ENCODE measurements at regions not wholly inside any gene's neighbourhood (a gene's known extent, or its start where the extent isn't known, plus 50 kb on each side); places are given as distances from the start of the nearest gene placed in this dataset.
A peak's percentile ranks its signal among the peaks of the same experiment; 100 is the strongest.
"Not testable (repeated sequence)": the region's sequence is repeated elsewhere in the genome, so short reads cannot be mapped to it uniquely, and the experiment has no call there.

DNA sequence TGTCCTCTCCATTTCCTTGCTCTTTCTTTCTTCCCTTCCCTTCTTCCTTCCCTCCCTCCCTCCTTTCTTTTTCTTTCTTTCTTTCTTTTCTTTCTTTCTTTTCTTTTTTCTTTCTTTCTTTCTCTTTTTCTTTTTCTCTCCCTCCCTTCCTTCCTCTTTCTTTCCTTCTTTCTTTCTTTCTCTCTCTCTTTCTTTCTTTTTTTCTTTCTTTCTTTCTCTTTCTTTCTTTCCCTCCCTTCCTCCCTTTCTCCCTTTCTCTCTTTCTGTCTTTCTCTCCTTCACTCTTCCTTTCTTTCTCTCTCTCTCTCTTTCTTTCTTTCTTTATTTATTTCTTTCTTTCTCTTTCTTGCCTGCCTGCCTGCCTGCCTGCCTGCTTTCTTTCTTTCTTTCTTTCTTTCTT lies 326.8 kb upstream of the ONECUT1 start:
- not testable (repeated sequence) for DNase-seq

DNA sequence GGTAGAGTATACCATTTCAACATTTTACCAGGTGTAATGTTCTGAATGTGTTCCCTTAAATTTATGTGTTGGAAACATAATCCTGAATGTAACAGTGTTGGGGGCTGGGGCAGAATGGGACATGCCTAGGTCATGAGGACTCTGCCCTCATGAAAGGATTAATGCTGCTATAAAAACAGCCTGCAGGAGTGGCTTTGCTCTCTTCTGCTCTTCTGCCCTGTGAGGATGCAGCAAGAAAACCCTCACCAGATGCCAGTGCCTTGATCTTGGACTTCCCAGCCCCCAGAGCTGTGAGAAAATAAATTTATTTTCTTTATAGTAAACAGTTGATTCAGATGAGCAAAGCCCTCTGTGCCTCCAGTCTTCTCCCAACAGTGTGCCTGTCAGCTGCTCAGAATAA lies 326.0 kb upstream of the ONECUT1 start:
- DNase-seq: no peak

DNA sequence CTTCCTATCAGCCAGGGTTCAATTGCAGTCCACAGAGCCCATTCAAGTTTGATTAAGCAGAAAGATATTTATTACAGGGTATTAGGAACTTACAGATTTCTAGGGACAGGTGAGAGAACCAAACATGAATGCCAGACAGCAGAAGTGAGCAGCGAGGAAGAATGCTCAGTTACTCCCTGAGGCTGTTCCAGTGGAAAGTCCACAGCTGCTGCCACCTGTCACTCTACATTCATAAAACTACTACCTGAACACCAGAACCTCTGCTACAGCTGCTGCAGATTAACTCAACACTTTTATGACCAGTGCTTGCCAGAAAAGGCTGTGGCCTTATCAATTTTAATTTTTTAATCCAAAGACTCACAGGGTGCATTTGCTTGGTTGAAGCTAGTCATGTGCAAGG lies 325.4 kb upstream of the ONECUT1 start:
- DNase-seq: no peak

GRCh38 chr15:53114960-53115359 lies 324.8 kb upstream of the ONECUT1 start:
- DNase-seq: no peak

DNA sequence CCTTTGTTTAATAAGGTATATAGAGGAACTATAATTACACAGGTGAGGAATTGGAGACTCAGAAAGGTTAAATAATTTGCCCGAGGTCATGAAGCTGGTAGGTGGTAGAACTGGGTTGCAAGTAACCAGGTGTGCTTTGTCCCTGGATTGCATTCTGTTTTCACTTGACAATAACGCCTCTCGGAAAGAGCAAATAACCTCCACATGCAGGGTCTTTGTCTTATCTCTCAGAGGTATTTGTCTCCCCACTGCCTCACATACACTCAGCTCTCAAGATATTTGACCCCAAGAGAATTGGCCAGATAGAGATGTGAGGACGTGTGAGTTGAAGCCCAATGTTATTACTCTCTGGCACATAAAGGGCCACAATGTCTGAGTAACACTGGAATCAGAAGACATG lies 320.9 kb upstream of the ONECUT1 start:
- no peak for DNase-seq

GRCh38 chr15:53108319-53108718 lies 318.2 kb upstream of the ONECUT1 start:
- no peak for DNase-seq

- DNase-seq: no peak
Observed at GRCh38 chr15:53107855-53108254, 317.7 kb upstream of the ONECUT1 start.

DNA sequence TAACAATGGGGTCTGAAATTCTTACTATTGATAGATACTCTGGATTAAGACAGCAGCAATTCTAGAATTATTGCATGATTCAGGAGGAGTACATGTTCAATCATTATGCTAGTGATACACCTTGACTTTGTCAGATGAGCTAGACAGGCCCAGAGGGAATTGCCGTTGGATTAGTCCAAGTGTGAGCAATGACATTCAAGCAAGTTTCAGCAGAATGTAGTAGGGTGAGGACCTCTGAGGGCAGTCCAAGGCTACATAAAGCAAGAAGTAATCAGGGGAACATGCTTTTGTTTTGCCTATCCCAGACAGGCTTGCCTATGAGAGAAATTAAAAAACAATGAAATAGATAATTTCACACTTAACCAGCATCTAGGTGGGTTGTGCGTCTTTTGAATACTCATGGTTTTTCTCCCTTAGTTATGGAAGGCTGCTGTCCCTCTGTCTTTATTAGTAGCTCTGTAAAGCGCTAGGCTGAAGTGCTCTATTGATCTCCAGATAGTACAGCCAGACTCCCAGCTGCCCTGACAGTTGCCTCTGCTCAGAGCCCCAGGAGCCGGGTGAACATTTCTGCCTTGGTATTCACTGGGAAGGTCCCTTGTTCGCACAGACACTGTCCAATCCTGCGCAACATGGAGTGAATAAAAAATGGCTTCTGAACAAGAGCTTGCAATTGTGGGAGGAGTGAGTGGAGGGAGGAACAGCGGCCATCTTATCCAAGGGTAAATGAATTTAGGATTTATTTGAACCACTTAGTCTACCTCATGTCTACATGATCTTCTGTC lies 316.6 kb upstream of the ONECUT1 start:
- no peak for DNase-seq

DNA sequence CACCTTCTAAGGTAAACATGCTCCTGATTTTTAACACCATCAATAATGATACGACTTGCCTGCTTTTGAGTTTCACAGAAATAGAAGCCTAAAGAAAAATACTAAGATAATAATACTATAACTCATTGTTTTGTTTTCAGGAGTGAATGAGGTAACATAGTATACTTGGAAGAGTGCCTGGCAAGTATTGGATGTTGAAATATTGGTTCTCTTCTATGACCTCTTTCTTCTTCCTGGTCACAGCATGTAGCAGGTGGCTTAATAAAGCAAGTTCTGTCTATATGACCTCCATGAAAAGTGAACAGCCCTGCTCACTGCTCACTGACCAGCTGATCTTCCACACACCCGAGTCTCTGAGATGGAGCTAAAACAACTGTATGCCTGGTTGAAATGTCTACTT lies 312.3 kb upstream of the ONECUT1 start:
- DNase-seq: no peak

DNA sequence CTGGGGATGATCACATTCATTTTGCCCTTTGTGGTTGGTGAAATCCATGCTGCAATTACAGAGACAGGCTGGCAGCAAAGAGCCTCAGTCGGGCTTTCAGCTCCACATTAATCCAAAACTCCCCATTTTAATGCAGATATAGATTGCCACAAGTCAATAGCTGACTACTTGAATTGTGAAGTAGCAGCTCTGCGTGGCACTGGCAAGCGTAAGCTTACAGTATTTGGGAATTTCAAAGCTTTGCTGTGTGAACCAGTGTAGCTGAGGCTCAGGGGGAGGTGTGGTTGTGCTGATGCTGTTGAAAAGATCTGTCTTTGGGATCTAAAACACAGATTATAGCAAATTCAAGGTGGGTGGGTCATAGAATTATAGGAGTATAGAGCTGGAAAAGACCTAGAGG lies 290.3 kb upstream of the ONECUT1 start:
- no peak for DNase-seq

GRCh38 chr15:53074221-53074620 lies 284.1 kb upstream of the ONECUT1 start:
- no peak for DNase-seq

DNA sequence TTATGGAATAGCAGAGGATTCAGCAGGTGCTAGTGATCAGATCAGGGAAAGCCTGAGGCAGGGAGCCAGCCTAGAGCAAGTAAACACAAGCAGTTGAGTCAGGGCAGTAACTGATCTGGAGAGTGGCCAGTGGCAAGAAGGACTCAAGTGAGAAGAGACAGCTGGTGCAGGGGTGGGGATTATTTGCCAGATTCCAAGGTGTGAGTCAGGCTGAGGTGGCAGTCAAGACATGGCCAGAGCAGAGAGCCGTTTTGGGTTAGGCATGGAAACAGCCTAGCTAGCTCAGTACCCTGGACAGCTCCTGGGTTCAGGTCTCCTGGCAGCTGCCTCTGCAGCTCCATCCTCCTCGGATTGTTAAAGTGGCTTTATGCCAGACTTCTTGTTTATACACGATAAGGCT lies 281.9 kb upstream of the ONECUT1 start:
- peak; percentile 71 for DNase-seq

GRCh38 chr15:53068636-53069035 lies 278.5 kb upstream of the ONECUT1 start:
- no peak for DNase-seq

GRCh38 chr15:53059273-53060043 lies 269.3 kb upstream of the ONECUT1 start:
- no peak for DNase-seq

DNA sequence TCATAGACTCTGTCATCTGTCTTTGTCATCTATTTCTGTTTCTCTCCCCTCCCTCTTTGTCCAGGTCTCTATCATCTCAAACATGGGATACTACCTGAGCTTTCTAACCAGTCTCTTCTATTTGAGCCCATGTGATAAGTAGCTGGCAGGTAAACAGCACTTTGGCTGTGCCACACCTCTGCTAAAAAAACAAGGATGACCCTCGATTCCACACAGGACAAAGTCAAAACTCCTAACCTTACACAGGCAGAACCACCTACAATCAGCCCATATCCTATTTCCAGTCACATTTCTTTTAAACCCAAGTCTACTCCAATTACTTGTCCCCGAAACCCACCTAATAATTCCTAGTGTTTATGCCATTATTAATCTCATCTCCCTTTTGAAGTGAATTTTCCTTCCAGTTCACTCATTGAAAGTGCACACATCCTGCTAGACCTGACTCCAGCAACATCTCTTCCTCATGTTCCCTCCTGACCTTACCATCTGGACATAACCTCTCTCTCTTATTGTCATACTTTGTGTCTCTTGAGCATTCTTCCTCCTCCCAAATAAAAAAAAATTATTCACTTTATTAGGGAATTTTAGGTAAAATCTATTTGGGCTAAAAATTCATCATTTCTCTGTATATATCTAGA lies 256.1 kb upstream of the ONECUT1 start:
- DNase-seq: no peak

GRCh38 chr15:53038655-53038941 lies 248.5 kb upstream of the ONECUT1 start:
- DNase-seq: no peak

DNA sequence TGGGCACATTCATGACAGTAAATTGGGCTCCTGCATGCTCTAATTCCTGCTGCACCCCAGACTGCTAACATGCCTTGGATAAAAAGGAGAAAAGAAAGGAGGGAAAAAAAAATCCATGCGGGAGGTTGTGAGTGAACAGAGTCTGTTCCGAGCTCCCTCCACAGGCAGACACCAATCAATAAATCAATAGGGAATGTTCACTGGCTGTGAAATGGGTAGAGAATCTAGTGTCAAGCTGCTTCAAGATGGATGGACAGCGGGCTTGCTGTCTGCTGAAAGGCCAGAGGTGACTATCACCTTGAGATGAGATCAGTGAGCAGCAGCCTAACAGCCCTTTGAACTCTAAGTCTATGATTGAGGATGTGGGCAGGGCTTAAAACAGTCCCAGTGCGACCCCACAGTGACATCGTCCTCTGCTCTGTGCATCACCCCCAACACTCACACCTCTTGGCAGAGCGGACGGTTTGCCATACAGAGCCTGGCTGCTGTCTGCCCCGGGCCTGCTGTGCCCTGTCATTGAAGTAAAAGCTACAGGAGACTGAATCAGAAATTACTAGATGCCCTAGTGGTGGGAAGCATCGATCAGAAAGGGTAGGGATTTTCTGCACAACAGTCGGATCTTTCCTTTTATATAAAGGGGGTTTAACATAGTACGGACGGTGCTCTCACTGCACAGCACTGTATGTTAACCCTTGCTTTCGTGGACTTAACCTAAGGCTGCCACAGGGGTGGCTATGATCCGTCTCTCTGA lies 247.9 kb upstream of the ONECUT1 start:
- DNase-seq: no peak

GRCh38 chr15:53036641-53037040 lies 246.5 kb upstream of the ONECUT1 start:
- no peak for DNase-seq

- DNase-seq: no peak
Observed at GRCh38 chr15:53034767-53035245, 244.7 kb upstream of the ONECUT1 start.

DNA sequence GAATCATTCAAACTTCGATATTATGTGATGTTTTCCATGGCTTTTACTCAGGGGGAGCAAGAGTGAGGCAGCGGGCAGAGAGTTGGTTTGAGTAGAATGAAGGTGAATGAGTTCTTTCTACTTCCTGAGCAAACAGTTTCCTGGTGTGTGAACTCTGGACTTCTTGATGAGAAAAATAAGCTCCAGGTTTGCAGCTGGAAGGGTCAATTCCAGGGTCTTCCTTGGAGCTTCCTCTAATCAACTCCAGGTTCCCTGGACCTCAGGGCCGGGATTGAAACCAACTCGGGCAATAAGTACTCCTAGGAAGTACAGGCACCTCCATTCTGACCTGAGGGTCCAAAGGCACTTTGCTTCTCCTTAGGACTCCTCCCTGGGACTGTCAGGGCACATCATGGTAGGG lies 243.6 kb upstream of the ONECUT1 start:
- no peak for DNase-seq

- DNase-seq: no peak
Observed at GRCh38 chr15:53031469-53031868, 241.3 kb upstream of the ONECUT1 start.

- DNase-seq: no peak
Observed at GRCh38 chr15:53022788-53023187, 232.7 kb upstream of the ONECUT1 start.

GRCh38 chr15:53013329-53013728 lies 223.2 kb upstream of the ONECUT1 start:
- no peak for DNase-seq
